ENCODE measurements at regions not wholly inside any gene's neighbourhood (a gene's known extent, or its start where the extent isn't known, plus 50 kb on each side); places are given as distances from the start of the nearest gene placed in this dataset.

DNA sequence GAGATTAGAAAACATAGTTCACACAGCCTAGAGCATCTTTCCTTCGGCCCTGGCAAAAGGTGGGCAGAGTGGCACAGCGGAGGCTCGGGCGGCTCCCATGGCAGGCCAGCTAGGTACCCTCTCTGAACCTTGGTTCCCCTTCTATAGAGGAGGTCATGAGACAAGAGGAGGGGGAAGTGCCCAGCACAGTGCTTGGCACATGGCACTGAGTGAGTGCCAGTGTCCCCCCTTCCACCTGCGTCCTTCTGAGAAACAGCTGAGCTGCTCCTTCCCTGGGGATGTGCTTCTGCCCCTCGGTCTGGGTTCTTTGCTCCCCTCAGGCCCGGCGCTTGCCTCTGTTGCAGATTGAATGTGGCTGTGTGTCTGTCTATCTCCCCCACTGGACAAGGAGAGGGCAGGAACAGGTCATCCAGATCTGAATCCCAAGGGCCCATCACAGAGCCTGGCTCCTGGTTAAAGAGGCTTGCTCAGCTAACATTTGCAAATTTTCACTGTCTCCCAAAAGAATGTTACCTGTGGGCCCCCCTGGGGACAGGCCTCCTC lies 165.6 kb downstream of the USP12 start:
- TF ChIP-seq POLR2A (IDR thresholded peaks at IDR 0.05; ENCODE audit: low read length): no peak
- TF ChIP-seq GATA1 (IDR thresholded peaks at IDR 0.05; ENCODE audit: low read depth, low read length): no peak

All from erythroblast (primary cell).